Loucy (cell line): ENCODE measurements at regions not wholly inside any gene's neighbourhood (a gene's known extent, or its start where the extent isn't known, plus 50 kb on each side); places are given as distances from the start of the nearest gene placed in this dataset.

Experiments
- CTCF ChIP-seq: fragments of 200-600 bp; sonication (generic); conservative IDR thresholded peaks from 2 replicates; pipeline ENCODE4 v1.5.1; 2014; ENCODE audit warnings: mild to moderate bottlenecking, antibody characterized with exemption, low read length
- EZH2phosphoT487 ChIP-seq: fragments of 200-600 bp; IDR thresholded peaks from 2 replicates; pipeline ENCODE4 v1.6.1; 2018; ENCODE audit warnings: antibody characterized with exemption, mild to moderate bottlenecking, moderate library complexity, borderline replicate concordance

GRCh38 chr6:147016440-147016839 lies 187.8 kb upstream of the STXBP5 start:
- TF ChIP-seq CTCF (no peak), EZH2phosphoT487 (no peak)
